Omental fat pad (tissue), 3 donors: ENCODE measurements at regions not wholly inside any gene's neighbourhood (a gene's known extent, or its start where the extent isn't known, plus 50 kb on each side); places are given as distances from the start of the nearest gene placed in this dataset.

Source experiments
- ATAC-seq: fragments of 150-250 bp; one replicate; pipeline ENCODE4 v1.9.1; 2016; ENCODE audit warnings: mild to moderate bottlenecking, moderate library complexity; ENCODE audit not compliant: low FRiP score
- DNase-seq: peaks from one replicate; pipeline ENCODE4 v3.0.0-alpha.2; 2019; ENCODE audit warnings: low spot score
- TF ChIP-seq, protein P1 (sequence below), 3 donors: fragments of 450-650 bp; IDR thresholded peaks; one replicate each; pipeline ENCODE4 v1.5.1; 2016 to 2017; ENCODE audit warnings: antibody characterized with exemption in 3 of 3, mild to moderate bottlenecking in 3 of 3, moderate library complexity in 2 of 3

DNA sequence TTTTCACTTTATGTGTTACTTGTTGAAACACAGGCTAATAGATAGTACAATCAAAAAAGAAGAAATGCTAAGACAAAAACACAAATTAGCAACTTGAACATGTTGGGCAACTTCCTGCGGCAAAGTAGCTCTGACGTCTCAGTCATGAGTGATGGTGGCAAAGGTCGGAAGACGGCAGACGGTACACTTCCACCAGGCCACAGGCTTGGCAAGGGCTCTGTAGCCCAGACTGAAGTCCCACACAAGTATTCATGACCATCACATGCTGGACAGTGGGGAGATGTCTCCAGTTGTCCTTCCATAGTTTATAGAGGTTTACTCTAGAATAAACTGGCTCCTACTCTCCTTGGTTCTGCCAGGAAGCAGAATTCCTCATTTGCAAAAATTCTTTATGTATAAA, 831.3 kb downstream of the MTRR start:
- ATAC-seq (no peak), DNase-seq (no peak)
- TF ChIP-seq, protein P1, sequence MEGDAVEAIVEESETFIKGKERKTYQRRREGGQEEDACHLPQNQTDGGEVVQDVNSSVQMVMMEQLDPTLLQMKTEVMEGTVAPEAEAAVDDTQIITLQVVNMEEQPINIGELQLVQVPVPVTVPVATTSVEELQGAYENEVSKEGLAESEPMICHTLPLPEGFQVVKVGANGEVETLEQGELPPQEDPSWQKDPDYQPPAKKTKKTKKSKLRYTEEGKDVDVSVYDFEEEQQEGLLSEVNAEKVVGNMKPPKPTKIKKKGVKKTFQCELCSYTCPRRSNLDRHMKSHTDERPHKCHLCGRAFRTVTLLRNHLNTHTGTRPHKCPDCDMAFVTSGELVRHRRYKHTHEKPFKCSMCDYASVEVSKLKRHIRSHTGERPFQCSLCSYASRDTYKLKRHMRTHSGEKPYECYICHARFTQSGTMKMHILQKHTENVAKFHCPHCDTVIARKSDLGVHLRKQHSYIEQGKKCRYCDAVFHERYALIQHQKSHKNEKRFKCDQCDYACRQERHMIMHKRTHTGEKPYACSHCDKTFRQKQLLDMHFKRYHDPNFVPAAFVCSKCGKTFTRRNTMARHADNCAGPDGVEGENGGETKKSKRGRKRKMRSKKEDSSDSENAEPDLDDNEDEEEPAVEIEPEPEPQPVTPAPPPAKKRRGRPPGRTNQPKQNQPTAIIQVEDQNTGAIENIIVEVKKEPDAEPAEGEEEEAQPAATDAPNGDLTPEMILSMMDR (IDR thresholded peaks at IDR 0.05) = no peak

DNA sequence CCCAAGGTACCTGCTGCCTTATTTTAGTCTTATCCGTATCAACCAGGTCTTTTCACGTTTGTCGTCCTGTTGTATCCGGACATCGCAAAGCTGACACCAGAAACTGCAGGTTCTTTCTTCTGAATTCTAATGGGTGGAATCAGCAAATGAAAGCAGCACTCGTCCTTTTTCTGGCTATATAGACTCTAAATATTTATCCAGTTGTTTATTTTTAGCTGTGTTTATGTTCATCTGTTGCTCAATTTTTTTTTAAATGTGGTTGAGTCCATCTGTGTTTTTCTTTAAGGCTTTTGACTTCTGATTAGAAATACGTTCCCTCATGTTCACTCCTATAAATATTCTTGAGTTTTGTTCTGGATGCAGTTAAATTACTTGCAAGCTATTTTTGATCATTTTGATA, 831.7 kb downstream of the MTRR start:
- TF ChIP-seq, protein P1 (IDR thresholded peaks at IDR 0.05) = no peak
- ATAC-seq = no peak
- no peak for DNase-seq

DNA sequence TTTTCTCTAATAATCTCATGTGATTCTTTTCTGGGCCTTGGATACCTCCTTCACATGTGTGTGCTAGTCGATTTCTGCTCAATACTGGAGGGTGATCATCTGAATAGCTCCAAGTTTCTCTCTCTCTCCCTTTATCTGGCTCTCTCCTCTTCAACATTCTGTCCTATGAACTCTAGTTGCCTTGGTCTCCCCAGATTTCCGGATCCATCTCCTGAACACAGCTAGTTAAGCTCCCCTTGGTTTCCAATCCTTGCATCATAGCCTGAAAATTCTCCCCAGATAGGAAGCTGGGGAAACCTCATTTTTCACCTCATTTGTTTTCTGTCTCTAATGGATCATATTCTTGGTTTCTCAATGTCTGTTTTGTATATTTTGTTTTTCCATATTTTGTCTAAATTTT, 832.3 kb downstream of the MTRR start:
- DNase-seq (no peak), ATAC-seq (no peak)
- TF ChIP-seq, protein P1 (IDR thresholded peaks at IDR 0.05) = no peak

DNA sequence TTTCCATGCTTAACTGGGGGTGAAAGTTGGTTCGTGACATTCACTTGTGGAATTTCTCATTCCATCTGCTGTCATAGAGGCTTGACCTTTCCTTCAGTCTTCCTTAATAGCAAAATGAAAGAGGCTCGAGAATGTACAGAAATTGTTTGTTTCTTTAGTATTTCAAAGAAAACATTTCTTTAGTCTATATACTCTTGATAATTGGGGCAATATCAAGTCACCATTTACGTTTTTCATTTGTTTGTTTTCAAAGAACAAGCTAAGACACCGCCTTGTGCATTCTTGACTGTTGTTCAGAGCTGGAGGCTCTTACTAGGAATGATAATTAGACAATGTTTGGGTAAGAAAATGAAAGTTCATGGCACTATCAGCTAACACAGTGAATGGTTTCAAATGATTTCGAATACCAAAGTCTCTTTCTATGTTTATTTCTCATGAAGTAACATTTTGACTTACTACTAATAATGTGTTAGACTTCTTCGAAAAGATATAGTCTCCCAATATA, 835.4 kb downstream of the SEMA5A start:
- DNase-seq (no peak), ATAC-seq (no peak)
- TF ChIP-seq, protein P1 (IDR thresholded peaks at IDR 0.05) = no peak

DNA sequence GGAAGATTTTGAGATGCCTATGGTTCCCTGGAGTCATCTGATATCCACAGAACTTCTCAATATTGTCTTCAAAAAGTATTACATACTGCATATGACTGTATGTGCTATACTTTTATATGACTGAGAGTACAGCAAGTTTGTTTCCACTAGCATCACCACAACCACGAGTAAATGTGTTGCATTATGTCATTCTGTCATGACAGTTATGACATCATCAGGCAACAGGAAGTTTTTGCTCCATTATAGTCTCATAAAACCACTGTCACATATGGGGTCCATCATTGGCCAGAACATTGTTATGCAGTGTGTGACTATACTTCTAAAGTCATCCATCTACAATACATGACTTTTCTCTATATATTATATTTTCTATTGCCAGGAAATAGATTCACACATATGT, 831.7 kb downstream of the SEMA5A start:
- DNase-seq = no peak
- TF ChIP-seq, protein P1 (IDR thresholded peaks at IDR 0.05) = no peak
- ATAC-seq = no peak

DNA sequence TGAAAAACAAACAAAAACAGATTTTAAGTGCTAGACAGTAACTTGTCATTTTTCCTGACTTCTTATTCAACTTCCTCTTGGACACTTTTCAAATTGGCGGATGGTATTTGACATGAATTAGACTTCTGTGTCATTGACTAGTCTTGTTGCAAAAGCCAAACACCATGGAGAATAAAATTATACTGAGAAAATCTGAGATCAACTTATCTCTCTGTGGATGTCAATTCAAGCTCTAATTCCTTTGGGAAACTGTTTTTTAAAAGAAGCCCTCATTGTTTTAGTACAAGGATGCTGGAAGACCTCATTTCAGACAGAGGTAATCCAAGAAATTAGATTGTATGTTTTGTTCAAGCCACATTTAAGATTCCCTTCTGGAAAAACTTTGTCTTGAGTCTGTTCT, 831.0 kb downstream of the SEMA5A start:
- TF ChIP-seq, protein P1 (IDR thresholded peaks at IDR 0.05) = no peak
- ATAC-seq (no peak), DNase-seq (no peak)

DNA sequence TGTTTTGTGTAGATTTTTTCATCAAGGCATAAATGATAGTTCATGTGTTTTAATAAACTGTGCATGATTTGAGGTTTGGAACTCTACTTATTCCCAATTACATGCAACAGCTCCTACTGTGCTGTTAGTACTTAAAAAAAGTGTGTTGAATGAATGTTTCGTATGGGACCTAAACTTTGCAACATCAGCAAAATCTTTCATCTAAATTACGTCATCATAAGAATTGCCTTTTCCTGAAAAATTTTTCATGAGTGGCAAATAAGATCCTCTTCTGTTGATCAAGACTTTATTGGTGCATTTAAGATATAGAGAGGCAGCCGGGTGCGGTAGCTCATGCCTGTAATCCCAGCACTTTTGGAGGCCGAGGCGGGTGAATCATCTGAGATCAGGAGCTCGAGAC, 826.1 kb downstream of the SEMA5A start:
- DNase-seq (no peak), ATAC-seq (no peak)
- TF ChIP-seq, protein P1 (IDR thresholded peaks at IDR 0.05) = no peak
